H9 (cell line): ENCODE measurements at regions not wholly inside any gene's neighbourhood (a gene's known extent, or its start where the extent isn't known, plus 50 kb on each side); places are given as distances from the start of the nearest gene placed in this dataset.

Experiments used
- DNase-seq: peaks from one replicate; pipeline ENCODE4 v3.0.0-alpha.2; 2017
- H2AFZ ChIP-seq: one replicate; pipeline ENCODE4 v1.6.1; 2013; ENCODE audit warnings: mild to moderate bottlenecking, low read length, control low read depth, moderate library complexity
- H2AK5ac ChIP-seq: 2 replicates; pipeline ENCODE4 v1.6.1; 2013; ENCODE audit warnings: low read length, control low read depth, mixed read lengths; ENCODE audit not compliant: insufficient read length
- H2BK120ac ChIP-seq: one replicate; pipeline ENCODE4 v1.6.1; 2013; ENCODE audit warnings: low read depth, mild to moderate bottlenecking, low read length, control low read depth, inconsistent platforms; ENCODE audit not compliant: poor library complexity, severe bottlenecking
- H2BK12ac ChIP-seq: 2 replicates; pipeline ENCODE4 v1.6.1; 2013; ENCODE audit warnings: low read length, control low read depth, mixed read lengths, low read depth; ENCODE audit not compliant: insufficient read length
- H2BK15ac ChIP-seq: 2 replicates; pipeline ENCODE4 v1.6.1; 2013; ENCODE audit warnings: low read depth, low read length, control low read depth
- H2BK20ac ChIP-seq: one replicate; pipeline ENCODE4 v1.6.1; 2013; ENCODE audit warnings: low read depth, mild to moderate bottlenecking, low read length, control low read depth, inconsistent platforms; ENCODE audit not compliant: poor library complexity, severe bottlenecking
- H2BK5ac ChIP-seq: 2 replicates; pipeline ENCODE4 v1.6.1; 2013; ENCODE audit warnings: low read length, control low read depth, mixed read lengths; ENCODE audit not compliant: insufficient read length
- H3K14ac ChIP-seq: 2 replicates; pipeline ENCODE4 v1.6.1; 2013; ENCODE audit warnings: low read length, control low read depth; ENCODE audit not compliant: insufficient read depth
- H3K18ac ChIP-seq: 2 replicates; pipeline ENCODE4 v1.6.1; 2013; ENCODE audit warnings: low read depth, mild to moderate bottlenecking, mixed read lengths, low read length, control low read depth; ENCODE audit not compliant: insufficient read length
- H3K23ac ChIP-seq: 2 replicates; pipeline ENCODE4 v1.6.1; 2013; ENCODE audit warnings: low read length, control low read depth, mixed read lengths, low read depth; ENCODE audit not compliant: insufficient read length
- H3K23me2 ChIP-seq: 2 replicates; pipeline ENCODE4 v1.6.1; 2013; ENCODE audit warnings: low read depth, mild to moderate bottlenecking, mixed read lengths, low read length, control low read depth; ENCODE audit not compliant: insufficient read length, poor library complexity, severe bottlenecking
- H3K27ac ChIP-seq: 2 replicates; pipeline ENCODE4 v1.5.1; 2013; ENCODE audit warnings: low read length, control low read depth, mixed read lengths, low read depth; ENCODE audit not compliant: insufficient read length
- H3K27me3 ChIP-seq: 2 replicates; pipeline ENCODE4 v1.6.1; 2013; ENCODE audit warnings: low read length, control low read depth, inconsistent platforms; ENCODE audit not compliant: insufficient read depth
- H3K4ac ChIP-seq: 2 replicates; pipeline ENCODE4 v1.6.1; 2013; ENCODE audit warnings: low read depth, mild to moderate bottlenecking, control low read depth, inconsistent platforms, low read length, moderate library complexity
- H3K4me1 ChIP-seq: 2 replicates; pipeline ENCODE4 v1.6.1; 2013; ENCODE audit warnings: low read length, control low read depth, inconsistent platforms; ENCODE audit not compliant: insufficient read depth
- H3K4me2 ChIP-seq: 2 replicates; pipeline ENCODE4 v1.6.1; 2013; ENCODE audit warnings: low read length, control low read depth, mixed read lengths; ENCODE audit not compliant: insufficient read length, insufficient read depth
- H3K56ac ChIP-seq: 2 replicates; pipeline ENCODE4 v1.6.1; 2013; ENCODE audit warnings: low read depth, mild to moderate bottlenecking, mixed read lengths, low read length, control low read depth; ENCODE audit not compliant: insufficient read length
- H3K79me1 ChIP-seq: 2 replicates; pipeline ENCODE4 v1.6.1; 2013; ENCODE audit warnings: low read depth, mild to moderate bottlenecking, moderate library complexity, low read length, control low read depth, inconsistent platforms; ENCODE audit not compliant: insufficient read depth, poor library complexity, severe bottlenecking
- H3K79me2 ChIP-seq: 2 replicates; pipeline ENCODE4 v1.6.1; 2013; ENCODE audit warnings: low read length, control low read depth, inconsistent platforms; ENCODE audit not compliant: insufficient read depth
- H3K9ac ChIP-seq: 2 replicates; pipeline ENCODE4 v1.6.1; 2013; ENCODE audit warnings: low read length, control low read depth, mixed read lengths; ENCODE audit not compliant: insufficient read length; ENCODE audit errors: extremely low read depth
- H3K9me3 ChIP-seq: one replicate; pipeline ENCODE4 v1.6.1; 2013; ENCODE audit warnings: low read depth, low read length, inconsistent platforms; ENCODE audit not compliant: control insufficient read depth
- H3T11ph ChIP-seq: one replicate; pipeline ENCODE4 v1.6.1; 2013; ENCODE audit warnings: mild to moderate bottlenecking, low read length, control low read depth, inconsistent platforms
- H4K20me1 ChIP-seq: one replicate; pipeline ENCODE4 v1.6.1; 2013; ENCODE audit not compliant: control insufficient read depth, insufficient read length, insufficient read depth
- H4K5ac ChIP-seq: 2 replicates; pipeline ENCODE4 v1.6.1; 2013; ENCODE audit warnings: low read depth, mild to moderate bottlenecking, mixed read lengths, low read length, control low read depth; ENCODE audit not compliant: insufficient read length
- H4K8ac ChIP-seq: replicated peaks from 2 replicates; pipeline ENCODE4 v1.6.1; 2013; ENCODE audit warnings: low read length, control low read depth, mixed read lengths, low read depth; ENCODE audit not compliant: insufficient read length
- H4K91ac ChIP-seq: 2 replicates; pipeline ENCODE4 v1.6.1; 2013; ENCODE audit warnings: low read depth, mild to moderate bottlenecking, moderate library complexity, mixed read lengths, low read length, control low read depth; ENCODE audit not compliant: insufficient read length
- H3K27ac Mint-ChIP-seq, 3 experiments: 2 replicates in 2 of 3; 3 replicates in 1 of 3; pipeline ENCODE4 v1.8.0; 2020 to 2021; ENCODE audit warnings: mixed read lengths in 3 of 3, mild to moderate bottlenecking in 1 of 3, moderate library complexity in 1 of 3
- H3K27me3 Mint-ChIP-seq: 2 replicates; pipeline ENCODE4 v1.8.0; 2021; ENCODE audit warnings: low read depth, mild to moderate bottlenecking, moderate library complexity, mixed read lengths
- H3K36me3 Mint-ChIP-seq, 3 experiments: 2 replicates in 2 of 3; 3 replicates in 1 of 3; pipeline ENCODE4 v1.8.0; 2020 to 2021; ENCODE audit warnings: low read depth in 3 of 3, mixed read lengths in 3 of 3; ENCODE audit not compliant: insufficient read depth in 1 of 3
- H3K4me1 Mint-ChIP-seq, 2 experiments: 2 replicates each; pipeline ENCODE4 v1.8.0; 2020; ENCODE audit warnings: mixed read lengths in 2 of 2
- H3K4me3 Mint-ChIP-seq, 2 experiments: 2 replicates in 1 of 2; 3 replicates in 1 of 2; pipeline ENCODE4 v1.8.0; 2020 to 2021; ENCODE audit warnings: mild to moderate bottlenecking in 2 of 2, mixed read lengths in 2 of 2, moderate library complexity in 1 of 2
- H3K9me3 Mint-ChIP-seq, 2 experiments: 2 replicates in 1 of 2; 3 replicates in 1 of 2; pipeline ENCODE4 v1.8.0; 2020; ENCODE audit warnings: mild to moderate bottlenecking in 2 of 2, mixed read lengths in 2 of 2, moderate library complexity in 1 of 2
- CTCF ChIP-seq: fragments of 200-600 bp; sonication (generic); conservative IDR thresholded peaks from 3 replicates; pipeline ENCODE4 v1.8.0; 2021; ENCODE audit warnings: antibody characterized with exemption, mild to moderate bottlenecking
- WGBS: extraction: QIAGEN DNeasy Blood & Tissue Kit; methylation state at CpG from one replicate; pipeline ENCODE4 v1.1.7; 2013; ENCODE audit warnings: missing lambda C conversion rate, low lambda C conversion rate, mixed read lengths; ENCODE audit not compliant: insufficient read length; ENCODE audit errors: extremely low coverage; 5-methylcytosine and 5-hydroxymethylcytosine counted together

- Histone ChIP-seq H2BK5ac (no peak overlapping the region), H3K79me2 (no peaks in the 10 kb centered on the region), H3T11ph (no peak overlapping the region), H2AFZ (no peak overlapping the region), H2BK20ac (no peak overlapping the region), H3K27ac (no peak overlapping the region), H3K4me2 (no peak overlapping the region), H4K8ac (no peak overlapping the region), H3K23me2 (no peaks in the 10 kb centered on the region), H3K18ac (no peak overlapping the region), H3K27me3 (no peaks in the 10 kb centered on the region), H2BK15ac (no peak overlapping the region), H3K79me1 (no peaks in the 10 kb centered on the region), H3K4ac (no peak overlapping the region), H3K4me1 (no peaks in the 10 kb centered on the region), H4K5ac (no peak overlapping the region), H2BK12ac (no peak overlapping the region), H4K20me1 (no peaks in the 10 kb centered on the region), H2BK120ac (no peak overlapping the region), H3K9me3 (no peaks in the 10 kb centered on the region), H2AK5ac (no peak overlapping the region), H3K56ac (no peak overlapping the region), H3K9ac (no peak overlapping the region), H4K91ac (no peak overlapping the region), H3K14ac (no peak overlapping the region), H3K23ac (no peak overlapping the region)
- Mint-ChIP-seq H3K9me3 (peaks cover 3 to 5% of the 10 kb centered on the region in 2 experiments; a peak in 2 of 5 replicates), H3K27me3 (peaks cover 2% of the 10 kb centered on the region), H3K27ac (no peak overlapping the region; a peak in 1 of 7 replicates), H3K36me3 (peaks cover 0 to 5% (median 0%) of the 10 kb centered on the region in 3 experiments; a peak in 1 of 7 replicates), H3K4me1 (no peaks in the 10 kb centered on the region), H3K4me3 (no peak overlapping the region)
- DNase-seq = no peak
- no CpG with 5 or more reads among the region's 2 CpGs for WGBS
- no peak for TF ChIP-seq CTCF
Measured at GRCh38 chr16:26651464-26651863, 415.3 kb upstream of the C16orf82 start.
